Neural cell (in vitro differentiated cells): ENCODE measurements at regions not wholly inside any gene's neighbourhood (a gene's known extent, or its start where the extent isn't known, plus 50 kb on each side); places are given as distances from the start of the nearest gene placed in this dataset.

Experiments used
- H2AFZ ChIP-seq: fragments of 200-600, 300-800 bp; sonication (generic), shearing (Covaris generic); 2 replicates; pipeline ENCODE4 v1.6.0; 2014; ENCODE audit warnings: low read depth, mild to moderate bottlenecking, antibody characterized with exemption, low read length, moderate library complexity
- H3F3A ChIP-seq: fragments of 200-600 bp; shearing (Covaris generic); 2 replicates; pipeline ENCODE4 v1.6.1; 2016; ENCODE audit warnings: mild to moderate bottlenecking, moderate library complexity, mixed read lengths, antibody characterized with exemption, low read length; ENCODE audit not compliant: insufficient read depth, poor library complexity, severe bottlenecking
- H3K27ac ChIP-seq: fragments of 200-600, 300-800 bp; sonication (generic), shearing (Covaris generic); 2 replicates; pipeline ENCODE4 v1.5.1; 2014; ENCODE audit warnings: mild to moderate bottlenecking, low read length, moderate library complexity
- H3K27me3 ChIP-seq: fragments of 300-800, 200-600 bp; sonication (generic), shearing (Covaris generic); 2 replicates; pipeline ENCODE4 v1.6.0; 2014; ENCODE audit warnings: mild to moderate bottlenecking, low read depth, low read length, moderate library complexity; ENCODE audit not compliant: insufficient read depth
- H3K36me3 ChIP-seq: fragments of 300-800, 200-600 bp; sonication (generic), shearing (Covaris generic); 2 replicates; pipeline ENCODE4 v1.5.1; 2014; ENCODE audit warnings: mild to moderate bottlenecking, antibody characterized with exemption, low read length, moderate library complexity; ENCODE audit not compliant: insufficient read depth
- H3K4me2 ChIP-seq: fragments of 300-800, 200-600 bp; sonication (generic), shearing (Covaris generic); 2 replicates; pipeline ENCODE4 v1.6.0; 2014; ENCODE audit warnings: mild to moderate bottlenecking, low read length
- H3K4me3 ChIP-seq: fragments of 300-800, 200-600 bp; sonication (generic), shearing (Covaris generic); 2 replicates; pipeline ENCODE4 v1.5.1; 2014; ENCODE audit warnings: mild to moderate bottlenecking, low read length, moderate library complexity
- H3K79me2 ChIP-seq: fragments of 200-600 bp; shearing (Covaris generic); replicated peaks from 2 replicates; pipeline ENCODE4 v1.6.0; 2014; ENCODE audit warnings: mild to moderate bottlenecking, low read length, moderate library complexity; ENCODE audit not compliant: insufficient read depth
- H3K9ac ChIP-seq: fragments of 300-800, 200-600 bp; sonication (generic), shearing (Covaris generic); 2 replicates; pipeline ENCODE4 v1.6.1; 2016; ENCODE audit warnings: mild to moderate bottlenecking, low read length, mixed read lengths
- H3K9me2 ChIP-seq: fragments of 200-600 bp; shearing (Covaris generic); 2 replicates; pipeline ENCODE4 v1.6.1; 2016; ENCODE audit warnings: mild to moderate bottlenecking, low read length, mixed read lengths; ENCODE audit not compliant: insufficient read depth
- H3K9me3 ChIP-seq: fragments of 200-600, 300-800 bp; sonication (generic), shearing (Covaris generic); 2 replicates; pipeline ENCODE4 v1.6.1; 2016; ENCODE audit warnings: mild to moderate bottlenecking, mixed run types, low read length, moderate library complexity, mixed read lengths
- H4K20me1 ChIP-seq: fragments of 200-600 bp; shearing (Covaris generic); 2 replicates; pipeline ENCODE4 v1.6.1; 2016; ENCODE audit warnings: mild to moderate bottlenecking, mixed run types; ENCODE audit not compliant: insufficient read depth
- CTCF ChIP-seq: fragments of 450-650 bp; IDR thresholded peaks from 2 replicates; pipeline ENCODE4 v1.5.1; 2014; ENCODE audit warnings: antibody characterized with exemption, mild to moderate bottlenecking, moderate library complexity; ENCODE audit not compliant: poor library complexity, severe bottlenecking
- EP300 ChIP-seq: fragments of 450-650 bp; conservative IDR thresholded peaks from 2 replicates; pipeline ENCODE4 v1.6.1; 2014; ENCODE audit warnings: antibody characterized with exemption, mild to moderate bottlenecking, moderate library complexity; ENCODE audit not compliant: poor library complexity, severe bottlenecking
- EZH2 ChIP-seq: fragments of 200-600, 300-800 bp; shearing (Covaris generic), sonication (generic); IDR thresholded peaks from 2 replicates; pipeline ENCODE4 v1.6.1; 2014; ENCODE audit warnings: antibody characterized with exemption, low read length, borderline replicate concordance, mild to moderate bottlenecking; ENCODE audit not compliant: insufficient read depth, poor library complexity, severe bottlenecking
- MXI1 ChIP-seq: fragments of 450-650 bp; conservative IDR thresholded peaks from 2 replicates; pipeline ENCODE4 v1.6.1; 2014; ENCODE audit warnings: antibody characterized with exemption, mild to moderate bottlenecking; ENCODE audit not compliant: poor library complexity, severe bottlenecking
- POLR2AphosphoS5 ChIP-seq: IDR thresholded peaks from 2 replicates; pipeline ENCODE4 v1.6.1; 2012
- RAD21 ChIP-seq: fragments of 450-650 bp; conservative IDR thresholded peaks from 2 replicates; pipeline ENCODE4 v1.6.1; 2014; ENCODE audit warnings: antibody characterized with exemption, mild to moderate bottlenecking, moderate library complexity
- REST ChIP-seq: IDR thresholded peaks from 2 replicates; pipeline ENCODE4 v1.6.1; 2012; ENCODE audit warnings: borderline replicate concordance
- SMC3 ChIP-seq: fragments of 450-650 bp; conservative IDR thresholded peaks from 2 replicates; pipeline ENCODE4 v1.6.1; 2014; ENCODE audit warnings: antibody characterized with exemption, mild to moderate bottlenecking, moderate library complexity; ENCODE audit not compliant: poor library complexity
- TAF1 ChIP-seq: IDR thresholded peaks from 2 replicates; pipeline ENCODE4 v1.6.1; 2012; ENCODE audit warnings: low read depth

DNA sequence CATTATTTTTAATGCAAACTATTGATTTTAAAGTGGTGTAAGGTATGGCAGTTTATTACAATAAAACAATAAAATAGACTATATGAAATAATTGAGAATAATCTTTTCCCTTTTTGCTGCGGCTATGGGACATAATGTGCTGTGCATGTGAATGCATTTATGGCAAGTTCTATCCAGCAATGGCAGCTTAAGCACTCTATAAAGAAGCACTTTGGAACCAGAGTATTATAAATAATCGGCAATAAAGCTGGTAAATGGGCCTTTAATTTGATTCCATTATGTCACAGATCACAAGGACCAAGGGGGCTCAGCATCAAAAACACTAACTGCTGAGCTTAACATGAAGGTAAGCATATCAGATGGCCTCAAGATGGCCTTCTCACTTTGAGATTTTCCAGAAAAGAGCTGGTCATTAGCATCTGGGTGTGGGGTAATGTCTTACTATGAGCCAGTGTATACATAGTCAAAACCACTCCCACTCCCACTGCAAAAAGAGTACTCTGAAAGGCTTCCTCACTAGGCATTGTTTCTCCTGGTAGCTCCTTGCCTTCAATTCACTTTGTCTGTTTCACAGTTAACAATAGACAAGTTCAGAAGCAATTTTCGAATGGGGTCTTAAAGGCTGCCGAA lies 97.1 kb upstream of the ASTN2 start:
- no peaks in the 10 kb centered on the region for H3K27me3 ChIP-seq
- no peaks in the 10 kb centered on the region for H3F3A ChIP-seq
- H3K79me2 ChIP-seq = no peaks in the 10 kb centered on the region
- no peak overlapping the region for H3K9ac ChIP-seq
- no peaks in the 10 kb centered on the region for H3K9me2 ChIP-seq
- H3K4me2 ChIP-seq = no peak overlapping the region
- H3K27ac ChIP-seq = no peak overlapping the region
- no peaks in the 10 kb centered on the region for H4K20me1 ChIP-seq
- no peaks in the 10 kb centered on the region for H3K9me3 ChIP-seq
- H2AFZ ChIP-seq = no peak overlapping the region
- no peaks in the 10 kb centered on the region for H3K36me3 ChIP-seq
- no peak overlapping the region for H3K4me3 ChIP-seq
- no peak for TF ChIP-seq REST
- no peak for TF ChIP-seq EP300
- no peak for TF ChIP-seq CTCF
- TF ChIP-seq POLR2AphosphoS5 = no peak
- no peak for TF ChIP-seq MXI1
- no peak for TF ChIP-seq SMC3
- TF ChIP-seq EZH2 = no peak
- TF ChIP-seq TAF1 = no peak
- TF ChIP-seq RAD21 = no peak

DNA sequence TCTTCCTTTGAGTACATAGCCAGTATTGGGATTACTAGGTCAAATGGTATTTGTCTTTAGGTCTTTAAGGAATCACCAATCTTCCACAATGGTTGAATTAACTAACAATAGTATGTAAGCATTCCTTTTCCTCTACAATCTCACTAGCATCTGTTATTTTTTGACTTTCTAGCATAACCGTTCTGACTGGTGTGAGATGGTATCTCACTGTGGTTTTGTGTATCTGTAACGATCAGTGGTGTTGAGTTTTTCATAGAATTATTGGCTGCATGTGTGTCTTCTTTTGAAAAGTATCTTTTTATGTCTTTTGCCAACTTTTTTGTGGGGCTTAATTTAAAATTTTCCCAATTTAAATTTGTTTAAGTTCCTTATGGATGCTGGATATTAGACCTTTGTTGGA lies 81.5 kb upstream of the ASTN2 start:
- Histone ChIP-seq H3K27ac (no peak overlapping the region), H3K9me2 (no peaks in the 10 kb centered on the region), H3K9ac (no peak overlapping the region), H3K36me3 (no peaks in the 10 kb centered on the region), H3F3A (no peaks in the 10 kb centered on the region), H2AFZ (no peak overlapping the region), H3K27me3 (no peaks in the 10 kb centered on the region), H3K4me3 (no peak overlapping the region), H3K79me2 (no peaks in the 10 kb centered on the region), H4K20me1 (no peaks in the 10 kb centered on the region), H3K9me3 (no peaks in the 10 kb centered on the region), H3K4me2 (no peak overlapping the region)
- no peak for TF ChIP-seq RAD21
- no peak for TF ChIP-seq EP300
- no peak for TF ChIP-seq TAF1
- TF ChIP-seq EZH2 = no peak
- TF ChIP-seq SMC3 = no peak
- TF ChIP-seq MXI1 = no peak
- TF ChIP-seq REST = no peak
- TF ChIP-seq CTCF = no peak
- TF ChIP-seq POLR2AphosphoS5 = no peak
